ENCODE measurements at regions not wholly inside any gene's neighbourhood (a gene's known extent, or its start where the extent isn't known, plus 50 kb on each side); places are given as distances from the start of the nearest gene placed in this dataset.

- Histone ChIP-seq H3K9me3 (no peaks in the 10 kb centered on the region), H3K4me3 (no peak overlapping the region), H3K4me1 (no peaks in the 10 kb centered on the region), H3K27ac (no peak overlapping the region), H3K36me3 (no peaks in the 10 kb centered on the region), H3K27me3 (no peaks in the 10 kb centered on the region)
- intact Hi-C loops (cut with DNase I), result no loop called here
- 89 to 100% methylated on average over 1 of the region's 1 CpG for WGBS, 2 donors
- TF ChIP-seq CTCF (IDR thresholded peaks at IDR 0.05), result no peak
- DNase-seq, result no peak
- ATAC-seq, result no peak
- no peak for FAIRE-seq
Measured at GRCh38 chr5:164484948-164485347, 979.5 kb downstream of the MAT2B start.

GRCh38 chr5:164487939-164488338, 982.5 kb downstream of the MAT2B start:
- FAIRE-seq, result no peak
- Histone ChIP-seq H3K4me1 (no peaks in the 10 kb centered on the region), H3K9me3 (no peaks in the 10 kb centered on the region), H3K27me3 (no peaks in the 10 kb centered on the region), H3K27ac (no peak overlapping the region), H3K36me3 (no peaks in the 10 kb centered on the region), H3K4me3 (no peak overlapping the region)
- no peak for DNase-seq
- TF ChIP-seq CTCF (IDR thresholded peaks at IDR 0.05), result no peak
- 66 to 81% methylated on average over 2 of the region's 2 CpGs for WGBS, 2 donors
- ATAC-seq, result no peak
- intact Hi-C loops (cut with DNase I), result no loop called here

GRCh38 chr5:164497311-164498064, 992.1 kb downstream of the MAT2B start:
- ATAC-seq (no peak), DNase-seq (no peak), FAIRE-seq (no peak)
- intact Hi-C loops (cut with DNase I), result no loop called here
- no peaks in the 10 kb centered on the region for H3K27me3 ChIP-seq
- TF ChIP-seq CTCF (IDR thresholded peaks at IDR 0.05), result no peak
- WGBS, 2 donors, result 85 to 88% methylated on average over 7 of the region's 7 CpGs
- peaks cover 0 to 7% (median 0%) of the 10 kb centered on the region in 3 donors for H3K4me1 ChIP-seq
- H3K27ac ChIP-seq, result no peak overlapping the region
- no peak overlapping the region for H3K4me3 ChIP-seq
- H3K9me3 ChIP-seq, result no peaks in the 10 kb centered on the region
- H3K36me3 ChIP-seq, result no peaks in the 10 kb centered on the region

GRCh38 chr5:164498438-164498837, 993.0 kb downstream of the MAT2B start:
- Histone ChIP-seq H3K27me3 (no peaks in the 10 kb centered on the region), H3K4me1 (peaks cover 0 to 7% (median 0%) of the 10 kb centered on the region in 3 donors), H3K4me3 (no peak overlapping the region), H3K36me3 (no peaks in the 10 kb centered on the region), H3K9me3 (no peaks in the 10 kb centered on the region), H3K27ac (no peak overlapping the region)
- ATAC-seq (no peak), DNase-seq (no peak), FAIRE-seq (no peak)
- intact Hi-C loops (cut with DNase I), result no loop called here
- no peak for TF ChIP-seq CTCF (IDR thresholded peaks at IDR 0.05)

- WGBS, 2 donors, result 95 to 97% methylated on average over 5 of the region's 5 CpGs
- no peaks in the 10 kb centered on the region for H3K9me3 ChIP-seq
- FAIRE-seq (no peak), ATAC-seq (no peak), DNase-seq (no peak)
- H3K27ac ChIP-seq, result no peak overlapping the region
- peaks cover 0 to 7% (median 0%) of the 10 kb centered on the region in 3 donors for H3K4me1 ChIP-seq
- H3K36me3 ChIP-seq, result no peaks in the 10 kb centered on the region
- intact Hi-C loops (cut with DNase I), result loop anchor here in 2 of 3 donors (10.0 kb wide), 2 partner anchors 486 to 936 kb away; no protein-coding TSS in a partner anchor
- no peak overlapping the region for H3K4me3 ChIP-seq
- H3K27me3 ChIP-seq, result no peaks in the 10 kb centered on the region
- no peak for TF ChIP-seq CTCF (IDR thresholded peaks at IDR 0.05)
Measured at GRCh38 chr5:164500856-164501255, 995.4 kb downstream of the MAT2B start.

Data from pancreas (tissue), 10 donors.